ENCODE measurements at regions not wholly inside any gene's neighbourhood (a gene's known extent, or its start where the extent isn't known, plus 50 kb on each side); places are given as distances from the start of the nearest gene placed in this dataset.

DNA sequence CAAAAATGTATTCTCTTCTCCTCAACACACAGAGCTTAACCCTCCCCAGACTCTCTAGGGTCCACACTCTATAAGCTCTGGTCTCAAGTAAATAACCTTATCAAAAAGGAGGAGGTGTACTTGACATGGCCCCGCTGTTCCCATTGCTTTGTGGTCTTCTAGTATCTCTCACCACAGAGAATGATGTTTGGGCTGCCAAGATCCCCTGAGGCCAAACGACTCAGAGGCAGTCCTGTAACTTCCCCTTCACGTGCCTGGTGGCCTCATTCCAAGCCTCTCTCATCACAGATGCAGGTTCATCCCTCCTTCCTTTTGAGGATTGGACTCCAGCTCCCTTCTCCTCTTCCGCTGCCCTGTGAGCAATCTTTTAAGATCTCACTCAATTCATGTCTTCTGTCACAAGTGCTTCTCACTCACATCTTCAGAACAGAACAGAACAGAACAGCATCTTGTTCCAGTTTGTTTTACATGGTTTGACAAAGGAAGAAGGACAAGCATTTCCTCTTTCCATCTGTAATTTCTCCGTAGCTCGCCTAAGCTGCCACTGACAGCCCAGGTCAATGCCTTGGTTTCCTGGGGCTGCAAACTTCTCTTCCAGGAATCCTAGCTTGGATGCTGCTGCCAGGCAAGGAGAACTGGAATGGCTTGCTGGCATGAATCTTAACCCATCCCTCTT lies 541.5 kb downstream of the CD83 start:
- H3K27me3 Mint-ChIP-seq (ENCODE audit: low read depth): peaks cover 8% of the 10 kb centered on the region; the same call in 1 of the 2 replicates
- CTCF ChIA-PET: no interaction called here
- POLR2A ChIA-PET: no interaction called here
- no peak for DNase-seq (ENCODE audit: low spot score)
- TF ChIP-seq, protein P1, sequence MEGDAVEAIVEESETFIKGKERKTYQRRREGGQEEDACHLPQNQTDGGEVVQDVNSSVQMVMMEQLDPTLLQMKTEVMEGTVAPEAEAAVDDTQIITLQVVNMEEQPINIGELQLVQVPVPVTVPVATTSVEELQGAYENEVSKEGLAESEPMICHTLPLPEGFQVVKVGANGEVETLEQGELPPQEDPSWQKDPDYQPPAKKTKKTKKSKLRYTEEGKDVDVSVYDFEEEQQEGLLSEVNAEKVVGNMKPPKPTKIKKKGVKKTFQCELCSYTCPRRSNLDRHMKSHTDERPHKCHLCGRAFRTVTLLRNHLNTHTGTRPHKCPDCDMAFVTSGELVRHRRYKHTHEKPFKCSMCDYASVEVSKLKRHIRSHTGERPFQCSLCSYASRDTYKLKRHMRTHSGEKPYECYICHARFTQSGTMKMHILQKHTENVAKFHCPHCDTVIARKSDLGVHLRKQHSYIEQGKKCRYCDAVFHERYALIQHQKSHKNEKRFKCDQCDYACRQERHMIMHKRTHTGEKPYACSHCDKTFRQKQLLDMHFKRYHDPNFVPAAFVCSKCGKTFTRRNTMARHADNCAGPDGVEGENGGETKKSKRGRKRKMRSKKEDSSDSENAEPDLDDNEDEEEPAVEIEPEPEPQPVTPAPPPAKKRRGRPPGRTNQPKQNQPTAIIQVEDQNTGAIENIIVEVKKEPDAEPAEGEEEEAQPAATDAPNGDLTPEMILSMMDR (IDR thresholded peaks at IDR 0.05): no peak
- TF ChIP-seq ZNF219 (CRISPR knock-in tag; IDR thresholded peaks at IDR 0.05; ENCODE audit: borderline replicate concordance) (no peak), ESRRA (CRISPR knock-in tag; IDR thresholded peaks at IDR 0.05; ENCODE audit: borderline replicate concordance) (no peak), NR1H2 (CRISPR knock-in tag; IDR thresholded peaks at IDR 0.05) (no peak), ETV6 (CRISPR knock-in tag; IDR thresholded peaks at IDR 0.05) (no peak), ZNF396 (CRISPR knock-in tag; IDR thresholded peaks at IDR 0.05; ENCODE audit: borderline replicate concordance) (no peak), GTF2I (CRISPR knock-in tag; conservative IDR thresholded peaks at IDR 0.05) (no peak)
- TF ChIP-seq, protein P2, sequence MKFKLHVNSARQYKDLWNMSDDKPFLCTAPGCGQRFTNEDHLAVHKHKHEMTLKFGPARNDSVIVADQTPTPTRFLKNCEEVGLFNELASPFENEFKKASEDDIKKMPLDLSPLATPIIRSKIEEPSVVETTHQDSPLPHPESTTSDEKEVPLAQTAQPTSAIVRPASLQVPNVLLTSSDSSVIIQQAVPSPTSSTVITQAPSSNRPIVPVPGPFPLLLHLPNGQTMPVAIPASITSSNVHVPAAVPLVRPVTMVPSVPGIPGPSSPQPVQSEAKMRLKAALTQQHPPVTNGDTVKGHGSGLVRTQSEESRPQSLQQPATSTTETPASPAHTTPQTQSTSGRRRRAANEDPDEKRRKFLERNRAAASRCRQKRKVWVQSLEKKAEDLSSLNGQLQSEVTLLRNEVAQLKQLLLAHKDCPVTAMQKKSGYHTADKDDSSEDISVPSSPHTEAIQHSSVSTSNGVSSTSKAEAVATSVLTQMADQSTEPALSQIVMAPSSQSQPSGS (CRISPR knock-in tag; IDR thresholded peaks at IDR 0.05; ENCODE audit: borderline replicate concordance, low read depth): no peak
- TF ChIP-seq, protein P3, sequence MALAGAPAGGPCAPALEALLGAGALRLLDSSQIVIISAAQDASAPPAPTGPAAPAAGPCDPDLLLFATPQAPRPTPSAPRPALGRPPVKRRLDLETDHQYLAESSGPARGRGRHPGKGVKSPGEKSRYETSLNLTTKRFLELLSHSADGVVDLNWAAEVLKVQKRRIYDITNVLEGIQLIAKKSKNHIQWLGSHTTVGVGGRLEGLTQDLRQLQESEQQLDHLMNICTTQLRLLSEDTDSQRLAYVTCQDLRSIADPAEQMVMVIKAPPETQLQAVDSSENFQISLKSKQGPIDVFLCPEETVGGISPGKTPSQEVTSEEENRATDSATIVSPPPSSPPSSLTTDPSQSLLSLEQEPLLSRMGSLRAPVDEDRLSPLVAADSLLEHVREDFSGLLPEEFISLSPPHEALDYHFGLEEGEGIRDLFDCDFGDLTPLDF (CRISPR knock-in tag; IDR thresholded peaks at IDR 0.05): no peak
- TF ChIP-seq, protein P4, sequence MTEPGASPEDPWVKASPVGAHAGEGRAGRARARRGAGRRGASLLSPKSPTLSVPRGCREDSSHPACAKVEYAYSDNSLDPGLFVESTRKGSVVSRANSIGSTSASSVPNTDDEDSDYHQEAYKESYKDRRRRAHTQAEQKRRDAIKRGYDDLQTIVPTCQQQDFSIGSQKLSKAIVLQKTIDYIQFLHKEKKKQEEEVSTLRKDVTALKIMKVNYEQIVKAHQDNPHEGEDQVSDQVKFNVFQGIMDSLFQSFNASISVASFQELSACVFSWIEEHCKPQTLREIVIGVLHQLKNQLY (CRISPR knock-in tag; IDR thresholded peaks at IDR 0.05): no peak
- TF ChIP-seq, protein P5, sequence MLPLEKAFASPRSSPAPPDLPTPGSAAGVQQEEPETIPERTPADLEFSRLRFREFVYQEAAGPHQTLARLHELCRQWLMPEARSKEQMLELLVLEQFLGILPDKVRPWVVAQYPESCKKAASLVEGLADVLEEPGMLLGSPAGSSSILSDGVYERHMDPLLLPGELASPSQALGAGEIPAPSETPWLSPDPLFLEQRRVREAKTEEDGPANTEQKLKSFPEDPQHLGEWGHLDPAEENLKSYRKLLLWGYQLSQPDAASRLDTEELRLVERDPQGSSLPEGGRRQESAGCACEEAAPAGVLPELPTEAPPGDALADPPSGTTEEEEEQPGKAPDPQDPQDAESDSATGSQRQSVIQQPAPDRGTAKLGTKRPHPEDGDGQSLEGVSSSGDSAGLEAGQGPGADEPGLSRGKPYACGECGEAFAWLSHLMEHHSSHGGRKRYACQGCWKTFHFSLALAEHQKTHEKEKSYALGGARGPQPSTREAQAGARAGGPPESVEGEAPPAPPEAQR (CRISPR knock-in tag; IDR thresholded peaks at IDR 0.05): no peak
- TF ChIP-seq, protein P6, sequence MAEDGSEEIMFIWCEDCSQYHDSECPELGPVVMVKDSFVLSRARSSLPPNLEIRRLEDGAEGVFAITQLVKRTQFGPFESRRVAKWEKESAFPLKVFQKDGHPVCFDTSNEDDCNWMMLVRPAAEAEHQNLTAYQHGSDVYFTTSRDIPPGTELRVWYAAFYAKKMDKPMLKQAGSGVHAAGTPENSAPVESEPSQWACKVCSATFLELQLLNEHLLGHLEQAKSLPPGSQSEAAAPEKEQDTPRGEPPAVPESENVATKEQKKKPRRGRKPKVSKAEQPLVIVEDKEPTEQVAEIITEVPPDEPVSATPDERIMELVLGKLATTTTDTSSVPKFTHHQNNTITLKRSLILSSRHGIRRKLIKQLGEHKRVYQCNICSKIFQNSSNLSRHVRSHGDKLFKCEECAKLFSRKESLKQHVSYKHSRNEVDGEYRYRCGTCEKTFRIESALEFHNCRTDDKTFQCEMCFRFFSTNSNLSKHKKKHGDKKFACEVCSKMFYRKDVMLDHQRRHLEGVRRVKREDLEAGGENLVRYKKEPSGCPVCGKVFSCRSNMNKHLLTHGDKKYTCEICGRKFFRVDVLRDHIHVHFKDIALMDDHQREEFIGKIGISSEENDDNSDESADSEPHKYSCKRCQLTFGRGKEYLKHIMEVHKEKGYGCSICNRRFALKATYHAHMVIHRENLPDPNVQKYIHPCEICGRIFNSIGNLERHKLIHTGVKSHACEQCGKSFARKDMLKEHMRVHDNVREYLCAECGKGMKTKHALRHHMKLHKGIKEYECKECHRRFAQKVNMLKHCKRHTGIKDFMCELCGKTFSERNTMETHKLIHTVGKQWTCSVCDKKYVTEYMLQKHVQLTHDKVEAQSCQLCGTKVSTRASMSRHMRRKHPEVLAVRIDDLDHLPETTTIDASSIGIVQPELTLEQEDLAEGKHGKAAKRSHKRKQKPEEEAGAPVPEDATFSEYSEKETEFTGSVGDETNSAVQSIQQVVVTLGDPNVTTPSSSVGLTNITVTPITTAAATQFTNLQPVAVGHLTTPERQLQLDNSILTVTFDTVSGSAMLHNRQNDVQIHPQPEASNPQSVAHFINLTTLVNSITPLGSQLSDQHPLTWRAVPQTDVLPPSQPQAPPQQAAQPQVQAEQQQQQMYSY (CRISPR knock-in tag; IDR thresholded peaks at IDR 0.05): no peak
- TF ChIP-seq, protein P7, sequence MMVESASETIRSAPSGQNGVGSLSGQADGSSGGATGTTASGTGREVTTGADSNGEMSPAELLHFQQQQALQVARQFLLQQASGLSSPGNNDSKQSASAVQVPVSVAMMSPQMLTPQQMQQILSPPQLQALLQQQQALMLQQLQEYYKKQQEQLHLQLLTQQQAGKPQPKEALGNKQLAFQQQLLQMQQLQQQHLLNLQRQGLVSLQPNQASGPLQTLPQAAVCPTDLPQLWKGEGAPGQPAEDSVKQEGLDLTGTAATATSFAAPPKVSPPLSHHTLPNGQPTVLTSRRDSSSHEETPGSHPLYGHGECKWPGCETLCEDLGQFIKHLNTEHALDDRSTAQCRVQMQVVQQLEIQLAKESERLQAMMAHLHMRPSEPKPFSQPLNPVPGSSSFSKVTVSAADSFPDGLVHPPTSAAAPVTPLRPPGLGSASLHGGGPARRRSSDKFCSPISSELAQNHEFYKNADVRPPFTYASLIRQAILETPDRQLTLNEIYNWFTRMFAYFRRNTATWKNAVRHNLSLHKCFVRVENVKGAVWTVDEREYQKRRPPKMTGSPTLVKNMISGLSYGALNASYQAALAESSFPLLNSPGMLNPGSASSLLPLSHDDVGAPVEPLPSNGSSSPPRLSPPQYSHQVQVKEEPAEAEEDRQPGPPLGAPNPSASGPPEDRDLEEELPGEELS (CRISPR knock-in tag; IDR thresholded peaks at IDR 0.05): no peak
- H3K27ac Mint-ChIP-seq: no peak overlapping the region
- no peaks in the 10 kb centered on the region for H3K9me3 Mint-ChIP-seq
- ATAC-seq: no peak
- H3K4me3 Mint-ChIP-seq: no peak overlapping the region
- no peaks in the 10 kb centered on the region for H3K36me3 Mint-ChIP-seq
- H3K4me1 Mint-ChIP-seq: peaks cover 18% of the 10 kb centered on the region
